ENCODE measurements at regions not wholly inside any gene's neighbourhood (a gene's known extent, or its start where the extent isn't known, plus 50 kb on each side); places are given as distances from the start of the nearest gene placed in this dataset.
A peak's percentile ranks its signal among the peaks of the same experiment; 100 is the strongest.
"Not testable (repeated sequence)": the region's sequence is repeated elsewhere in the genome, so short reads cannot be mapped to it uniquely, and the experiment has no call there.

DNA sequence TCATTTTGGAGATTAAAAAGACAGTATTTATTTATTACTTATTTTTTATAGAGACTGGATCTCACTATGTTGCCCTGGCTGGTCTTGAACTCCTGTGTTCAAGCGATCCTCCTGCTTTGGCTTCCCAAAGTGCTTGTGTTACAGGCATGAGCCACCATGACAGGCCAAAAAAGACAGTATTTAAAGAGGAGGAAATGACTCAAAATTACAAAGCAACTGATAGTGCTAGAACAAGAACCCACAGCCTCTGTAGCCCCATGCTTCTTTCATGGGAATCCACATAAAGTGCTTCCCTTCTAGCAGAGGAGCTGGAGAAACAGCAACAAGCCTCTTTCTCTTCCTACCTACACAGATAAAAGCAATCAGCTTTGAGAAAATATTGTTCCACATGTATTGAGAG lies 230.7 kb upstream of the PODXL start:
- intact Hi-C loops (cut with DNase I), result no loop called here
- no peak for ATAC-seq
- DNase-seq (ENCODE audit: missing footprints), result no peak

DNA sequence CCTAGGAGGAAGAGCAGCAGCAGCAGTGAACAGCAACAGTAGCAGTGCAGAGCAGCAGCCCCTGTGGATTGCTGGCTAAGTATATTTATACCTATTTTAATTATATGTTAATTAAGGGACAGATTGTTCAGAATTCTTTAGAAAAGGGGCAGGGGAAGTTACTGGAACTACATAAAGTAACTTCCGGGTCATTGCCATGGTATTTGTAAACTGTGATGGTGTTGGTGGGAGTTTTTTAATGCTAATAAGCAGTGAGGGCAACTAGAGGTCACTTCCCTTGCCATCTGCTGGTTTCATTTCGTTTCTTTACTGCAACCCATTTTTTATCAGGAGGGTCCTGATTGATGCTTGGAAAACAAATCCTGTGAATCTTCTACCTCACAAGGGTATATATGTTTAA lies 229.8 kb upstream of the PODXL start:
- DNase-seq (ENCODE audit: missing footprints) (no peak), ATAC-seq (no peak)
- intact Hi-C loops (cut with DNase I), result no loop called here

DNA sequence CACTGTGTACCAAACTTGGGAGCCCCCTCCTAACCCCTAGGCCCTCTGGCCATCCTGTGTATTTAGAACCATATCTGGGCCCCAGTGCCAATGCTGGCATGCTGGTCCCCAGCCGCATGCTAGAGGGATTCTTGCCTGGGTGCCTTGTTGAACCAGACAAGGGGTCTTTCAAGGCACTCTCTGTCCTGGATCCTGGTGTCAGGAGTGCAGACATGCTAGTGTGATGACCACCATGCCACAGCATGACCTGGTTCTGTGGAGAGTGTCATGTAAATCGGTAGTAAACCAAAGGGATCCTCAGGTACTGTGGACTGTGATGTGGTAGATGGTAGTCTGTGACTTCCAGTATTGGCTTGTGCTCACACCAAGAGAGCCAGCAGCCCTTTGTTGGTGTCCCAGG lies 222.2 kb upstream of the PODXL start:
- no peak for ATAC-seq
- intact Hi-C loops (cut with DNase I), result no loop called here
- DNase-seq (ENCODE audit: missing footprints), result no peak

DNA sequence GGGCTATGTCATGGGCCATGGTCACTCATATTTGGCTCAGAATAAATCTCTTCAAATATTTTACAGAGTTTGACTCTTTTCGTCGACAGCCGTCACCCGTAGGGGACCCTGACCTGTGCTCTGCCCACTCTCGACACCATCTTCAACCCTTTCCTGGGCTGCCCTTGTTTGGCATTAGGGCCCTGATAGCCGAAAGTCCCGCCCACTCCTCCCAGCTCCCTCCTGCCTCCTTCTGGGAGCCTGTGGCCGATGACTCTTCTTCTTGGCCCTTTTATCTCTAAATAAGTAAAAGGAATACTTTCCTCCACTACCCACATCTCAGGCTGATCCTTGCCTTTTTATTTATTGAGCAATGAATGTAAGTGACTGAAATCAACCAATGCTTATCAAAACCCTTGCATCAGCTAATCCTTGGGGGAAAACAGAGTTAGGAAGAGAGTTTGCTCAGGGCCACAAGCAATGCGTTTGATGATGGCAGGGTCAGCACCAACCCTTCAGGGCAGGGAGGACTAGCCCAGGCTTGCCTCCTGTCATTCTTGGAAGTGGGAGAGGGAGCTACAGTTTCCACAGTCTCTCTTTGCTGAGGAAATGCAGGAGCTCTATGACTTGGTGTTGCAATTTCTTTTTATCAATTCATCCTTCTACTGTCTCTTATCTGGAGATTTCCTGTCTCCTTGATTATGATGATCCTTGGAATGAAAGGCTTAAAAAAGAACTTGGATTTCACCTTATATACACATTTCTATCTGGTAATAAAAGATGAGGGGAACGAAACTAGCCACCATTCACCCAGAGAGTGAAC lies 218.2 kb upstream of the PODXL start:
- ATAC-seq (no peak), DNase-seq (ENCODE audit: missing footprints) (no peak)
- intact Hi-C loops (cut with DNase I), result no loop called here

DNA sequence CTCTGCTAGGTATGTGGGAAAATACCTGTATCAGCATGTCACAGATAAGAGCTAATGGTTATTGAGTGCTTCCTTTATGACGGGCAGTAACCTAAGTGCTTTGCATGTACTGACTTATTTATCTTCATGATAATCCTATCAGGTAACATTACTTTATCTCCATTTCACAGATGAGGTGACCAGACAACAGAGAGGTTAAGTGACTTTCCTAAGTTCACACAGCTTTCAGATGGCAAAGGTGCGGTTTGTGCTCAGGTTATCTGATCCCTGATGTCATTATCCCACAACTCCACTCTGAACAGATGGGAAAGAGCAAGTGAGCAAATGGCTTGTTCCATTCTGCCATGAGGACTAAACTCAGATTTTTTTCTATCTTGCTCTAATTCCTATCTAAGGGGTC lies 217.0 kb upstream of the PODXL start:
- intact Hi-C loops (cut with DNase I), result no loop called here
- ATAC-seq, result no peak
- no peak for DNase-seq (ENCODE audit: missing footprints)

DNA sequence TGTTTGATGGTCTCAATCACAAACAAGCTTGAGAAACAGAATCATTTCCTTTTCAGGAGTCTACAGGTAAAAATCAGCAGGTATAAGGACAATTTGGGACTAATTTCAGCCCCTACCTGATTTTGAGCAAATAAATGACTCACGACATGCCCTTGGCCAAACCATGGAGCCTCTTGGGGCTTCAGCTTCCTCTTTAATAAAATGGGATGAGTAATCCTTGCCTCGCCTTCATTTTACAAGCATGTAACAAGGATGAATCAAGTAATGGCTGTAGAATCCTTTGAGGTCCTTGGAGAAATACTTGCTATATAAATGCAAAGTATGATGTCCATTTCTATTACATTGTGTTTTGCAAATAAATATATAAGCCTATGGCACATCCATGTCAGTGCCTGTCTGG lies 212.8 kb upstream of the PODXL start:
- DNase-seq (ENCODE audit: missing footprints) (no peak), ATAC-seq (no peak)
- intact Hi-C loops (cut with DNase I), result no loop called here

DNA sequence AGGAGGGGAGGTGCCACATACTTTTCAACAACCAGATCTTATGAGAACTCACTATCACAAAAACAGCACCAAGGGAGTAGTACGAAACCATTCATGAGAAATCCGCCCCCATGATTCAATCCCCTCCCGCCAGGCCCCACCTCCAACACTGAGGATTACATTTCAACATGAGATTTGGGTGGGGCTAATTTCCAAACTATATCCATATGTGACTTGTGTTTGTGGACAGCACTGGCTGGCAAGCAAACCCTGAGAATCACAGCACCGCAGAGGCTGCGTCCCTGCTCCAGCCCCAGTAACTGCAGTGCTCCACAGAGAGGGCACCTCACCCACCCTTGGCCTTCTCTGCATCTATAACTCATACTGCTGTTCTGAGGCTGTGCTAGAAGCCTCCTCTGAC lies 211.2 kb upstream of the PODXL start:
- no peak for ATAC-seq

DNA sequence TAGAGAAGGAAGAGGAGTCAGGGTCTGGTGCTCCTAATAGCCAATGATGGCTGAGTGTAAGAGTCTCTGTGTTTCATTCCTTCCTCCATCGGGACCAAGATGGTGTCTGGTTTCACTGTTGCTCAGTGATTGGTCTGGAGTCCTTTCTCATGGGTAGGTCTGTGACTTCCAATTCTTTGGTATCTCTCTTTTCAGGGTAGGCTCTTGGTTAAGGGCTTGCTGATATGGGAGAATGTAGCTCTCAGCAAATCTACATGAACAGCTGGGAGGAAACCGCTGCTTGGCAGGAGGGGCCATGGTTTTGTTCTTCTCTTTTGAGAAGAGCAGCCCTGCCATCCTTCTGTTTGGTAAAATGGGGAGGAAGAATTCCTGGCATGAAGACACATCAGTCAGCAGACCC lies 209.1 kb upstream of the PODXL start:
- no peak for DNase-seq (ENCODE audit: missing footprints)
- ATAC-seq, result no peak
- intact Hi-C loops (cut with DNase I), result no loop called here

More for the DNA sequence above, 211.2 kb upstream of the PODXL start:
- DNase-seq (ENCODE audit: missing footprints), result no peak
- intact Hi-C loops (cut with DNase I), result no loop called here

DNA sequence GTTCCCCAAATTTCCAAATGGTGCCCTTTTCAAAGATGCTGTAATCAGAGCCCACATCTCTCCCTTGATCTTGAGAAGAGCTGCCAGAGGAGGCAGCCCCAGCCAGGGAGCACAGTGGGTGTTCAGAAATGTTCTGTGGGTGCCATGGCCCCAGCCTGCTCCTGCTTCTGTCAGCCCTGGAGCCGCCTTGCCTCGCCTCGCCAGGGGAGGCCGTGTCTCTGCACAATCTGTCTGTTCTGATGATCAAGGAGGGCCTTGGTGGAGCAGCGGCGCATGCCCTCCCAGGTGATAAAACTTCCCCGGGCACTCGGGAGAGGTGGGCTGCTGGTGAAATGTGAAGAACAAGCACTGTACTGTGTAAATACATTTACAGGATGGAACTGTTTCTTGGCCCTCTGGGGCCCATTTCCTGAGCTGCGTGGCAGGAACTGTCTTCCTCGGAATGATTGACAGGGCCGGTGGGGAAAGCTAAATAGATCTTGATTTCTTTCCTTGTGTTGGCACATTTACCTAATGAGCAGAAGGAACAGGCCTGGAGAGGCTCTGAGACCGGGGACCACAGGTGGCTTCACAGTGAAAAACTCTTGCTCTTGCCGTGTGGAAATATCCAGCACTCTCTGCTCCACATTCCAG lies 207.8 kb upstream of the PODXL start:
- DNase-seq (ENCODE audit: missing footprints) (no peak), ATAC-seq (no peak)
- intact Hi-C loops (cut with DNase I), result no loop called here

DNA sequence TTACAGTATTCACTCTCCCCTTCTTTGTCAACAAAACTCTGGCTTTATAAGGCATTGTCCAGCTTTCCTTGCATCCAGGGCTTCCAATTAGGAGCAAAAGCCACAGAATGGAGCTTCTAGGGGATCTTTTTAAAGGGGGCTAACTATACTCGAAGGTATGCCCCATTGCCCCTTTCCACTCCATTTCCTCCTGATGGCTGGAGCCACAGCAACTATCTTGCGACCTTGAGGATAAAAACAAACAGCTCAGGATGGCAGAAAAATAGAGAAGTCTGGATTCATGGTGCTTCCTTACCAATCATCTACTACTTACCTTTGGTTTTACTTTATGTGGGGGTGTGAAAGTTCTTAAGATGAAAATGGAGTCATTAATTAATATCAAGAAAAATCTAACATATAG lies 206.3 kb upstream of the PODXL start:
- DNase-seq (ENCODE audit: missing footprints) (no peak), ATAC-seq (no peak)
- intact Hi-C loops (cut with DNase I), result no loop called here

DNA sequence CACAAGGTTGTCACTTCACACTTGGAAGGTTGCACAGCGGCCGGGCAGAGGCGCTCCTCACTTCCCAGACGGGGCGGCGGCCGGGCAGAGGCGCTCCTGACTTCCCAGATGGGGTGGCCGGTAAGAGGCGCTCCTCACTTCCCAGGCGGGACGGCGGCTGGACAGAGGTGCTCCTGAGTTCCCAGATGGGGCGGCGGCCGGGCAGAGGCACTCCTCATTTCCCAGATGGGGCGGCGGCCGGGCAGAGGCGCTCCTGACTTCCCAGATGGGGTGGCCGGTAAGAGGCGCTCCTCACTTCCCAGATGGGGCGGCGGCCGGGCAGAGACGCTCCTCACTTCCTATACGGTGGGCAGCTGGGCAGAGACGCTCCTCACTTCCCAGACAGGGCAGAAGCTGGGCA lies 199.4 kb upstream of the PODXL start:
- intact Hi-C loops (cut with DNase I); DNase-seq (ENCODE audit: missing footprints); ATAC-seq: not testable (repeated sequence)

DNA sequence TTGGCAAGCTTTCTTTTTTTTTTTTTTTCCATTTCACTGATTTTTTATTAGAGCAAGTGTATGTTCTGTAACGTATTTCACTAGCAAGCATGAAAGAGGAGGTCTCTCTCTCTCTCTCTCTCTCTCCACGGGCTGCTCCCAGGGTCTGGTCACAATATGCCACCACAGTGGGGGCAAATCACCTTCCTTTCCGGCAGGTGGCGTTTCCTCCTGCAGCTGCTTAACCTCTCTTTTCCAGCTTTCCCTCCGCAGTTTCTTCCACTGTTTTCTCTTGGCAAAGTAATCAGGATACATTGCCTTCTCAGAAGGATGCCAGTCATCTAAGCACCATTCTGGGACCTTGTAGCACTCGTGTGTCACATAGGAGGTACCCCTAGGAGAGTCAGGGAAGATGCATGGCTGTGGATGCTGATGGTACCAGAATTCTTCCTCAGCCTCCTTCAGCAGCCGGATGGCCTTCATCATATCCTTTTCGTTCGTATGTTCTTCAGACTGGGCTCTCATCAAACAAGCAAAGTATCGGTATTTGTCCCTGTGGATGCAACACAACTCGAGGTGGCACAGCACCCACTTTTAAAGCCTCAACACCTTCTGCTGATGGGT lies 197.3 kb upstream of the PODXL start:
- intact Hi-C loops (cut with DNase I), result no loop called here
- DNase-seq (ENCODE audit: missing footprints) (no peak), ATAC-seq (no peak)

DNA sequence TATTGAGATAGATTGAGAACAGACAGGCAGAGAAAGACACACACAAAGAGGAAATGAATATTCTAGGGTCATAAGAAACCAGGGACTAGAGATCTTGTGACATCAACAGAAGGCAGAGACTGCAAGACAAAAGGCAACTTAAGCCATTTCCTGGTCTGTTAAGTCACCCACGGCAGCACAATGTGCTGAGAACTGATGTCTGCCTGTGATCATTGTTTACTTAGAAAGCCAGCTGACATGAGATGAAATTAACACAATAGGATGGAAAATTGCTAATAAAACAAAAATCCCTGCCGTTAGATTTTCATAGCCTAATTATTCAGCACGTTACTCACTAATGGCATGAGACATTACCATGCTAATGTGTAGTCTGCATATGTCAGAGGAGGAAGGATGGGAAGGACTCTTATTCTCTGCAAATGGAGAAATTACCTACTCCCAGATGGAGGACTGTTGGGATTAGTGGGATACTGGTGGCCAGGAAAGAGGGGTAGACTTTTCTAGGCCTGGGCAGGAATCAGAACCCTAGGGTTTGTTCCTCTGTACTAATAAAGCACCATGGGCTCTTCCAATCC lies 191.3 kb upstream of the PODXL start:
- intact Hi-C loops (cut with DNase I), result no loop called here
- DNase-seq (ENCODE audit: missing footprints) (no peak), ATAC-seq (no peak)

DNA sequence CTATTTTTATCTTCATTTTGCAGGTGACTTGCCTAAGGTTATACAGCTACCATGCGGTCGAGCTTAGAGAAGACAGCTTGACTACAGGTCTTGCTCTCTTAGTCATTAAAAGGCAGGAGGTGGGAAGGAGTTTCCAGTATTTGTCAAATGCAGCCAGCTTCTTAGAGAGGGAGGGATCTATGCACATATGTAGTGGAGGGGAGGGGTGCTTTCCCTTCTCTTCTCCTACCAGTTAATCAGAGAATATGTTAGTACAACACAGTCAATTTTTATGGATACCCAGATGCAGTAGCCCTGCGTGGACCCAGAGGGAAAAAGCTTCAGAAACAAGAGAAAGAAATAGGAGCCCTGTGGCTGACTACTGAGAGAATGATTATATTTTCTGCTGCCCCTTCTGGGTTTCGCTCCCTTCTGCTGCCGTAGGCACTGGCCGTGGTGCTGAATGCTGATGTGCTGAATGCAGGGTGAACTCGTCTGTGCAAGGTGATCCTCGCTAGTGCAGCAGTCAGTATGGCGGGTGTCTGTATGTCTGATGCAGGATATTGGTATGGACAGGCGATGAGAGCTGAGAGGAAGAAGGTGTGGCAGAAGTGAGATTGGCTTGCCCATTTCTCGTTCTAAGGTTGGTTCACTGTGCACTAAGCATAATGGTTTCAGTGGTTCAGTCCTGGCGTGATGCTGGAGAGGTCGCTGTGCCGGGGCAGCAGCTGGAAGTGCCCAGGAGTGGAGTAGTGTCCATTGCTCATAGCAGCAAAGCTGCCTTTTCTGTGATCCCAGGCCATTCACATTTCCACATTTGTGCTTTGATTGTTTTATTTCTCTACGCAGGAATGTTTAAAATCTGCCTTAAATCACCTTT lies 189.2 kb upstream of the PODXL start:
- intact Hi-C loops (cut with DNase I), result no loop called here
- peak; percentile 26 for ATAC-seq
- no peak for DNase-seq (ENCODE audit: missing footprints)

DNA sequence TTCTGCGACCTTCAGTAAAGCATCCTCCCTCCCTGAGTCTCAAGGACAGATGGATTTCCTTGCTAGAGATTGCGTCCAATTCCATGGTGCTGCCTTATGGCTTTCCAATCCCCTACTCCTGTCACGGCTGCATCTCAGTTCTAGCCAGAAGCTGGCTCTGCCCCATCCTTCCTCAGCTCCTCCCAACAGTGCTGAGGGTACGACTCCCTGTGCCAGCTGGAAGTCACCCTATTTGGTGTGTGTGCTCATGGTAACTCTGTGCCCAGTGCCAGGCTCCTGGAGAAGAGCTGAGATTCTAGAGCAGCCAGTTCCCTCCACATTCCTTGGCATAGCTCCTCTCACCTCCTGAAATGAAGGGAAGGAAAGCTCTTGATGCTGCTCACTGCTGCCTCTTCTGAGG lies 185.0 kb upstream of the PODXL start:
- DNase-seq (ENCODE audit: missing footprints) (no peak), ATAC-seq (no peak)
- intact Hi-C loops (cut with DNase I), result no loop called here

DNA sequence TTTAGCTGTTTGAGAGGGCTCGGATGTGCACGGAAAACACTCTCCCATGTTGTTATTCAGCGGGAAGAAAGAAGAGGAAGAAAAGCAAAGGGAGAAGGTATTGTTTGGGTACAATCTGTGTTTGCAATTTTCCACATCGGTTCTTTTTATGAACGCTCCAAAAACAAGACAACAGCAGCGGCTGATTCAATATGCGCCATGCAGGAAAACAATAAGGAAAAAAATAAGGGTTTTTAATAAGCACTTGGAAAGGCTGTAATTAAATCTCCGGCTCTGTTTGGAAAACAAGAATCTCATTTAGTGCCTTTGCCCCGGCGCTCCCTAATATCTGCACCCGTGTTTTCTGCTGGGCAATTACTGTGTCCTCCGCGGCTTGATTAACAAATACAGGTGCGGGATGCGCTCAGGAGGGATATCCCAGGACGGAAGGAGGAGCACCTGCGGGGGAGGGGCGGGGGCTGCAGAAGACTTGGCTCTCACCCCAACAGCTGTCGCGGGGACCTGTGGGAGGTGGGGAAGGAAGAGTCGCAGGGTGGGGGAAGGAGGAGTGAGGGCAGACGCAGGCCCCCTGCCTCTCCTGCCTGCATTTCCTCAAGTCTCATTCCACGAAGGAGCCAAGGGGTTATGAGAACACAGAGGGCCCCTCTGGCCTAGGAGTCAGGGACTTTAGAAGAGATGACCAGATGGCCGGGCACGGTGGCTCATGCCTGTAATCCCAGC lies 181.5 kb upstream of the PODXL start:
- no peak for ATAC-seq

DNA sequence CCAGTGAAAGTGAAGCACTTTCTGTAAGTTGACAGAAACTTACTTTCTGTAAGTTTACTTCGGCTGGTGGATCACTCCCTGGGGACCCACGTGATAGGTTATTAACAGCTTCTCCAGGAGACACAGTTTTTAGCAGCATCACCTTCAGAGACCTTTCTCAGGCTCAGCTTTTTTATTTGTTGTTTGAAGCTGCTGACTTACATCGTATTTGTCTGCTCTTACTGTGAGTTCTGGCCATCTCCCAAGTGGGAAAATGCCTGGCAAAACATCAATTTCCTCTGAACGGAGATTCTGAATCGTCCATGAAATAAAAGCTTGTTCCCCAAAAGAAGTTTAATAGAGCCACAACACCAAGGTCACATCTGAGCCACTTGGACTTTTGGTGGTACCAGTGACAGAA lies 178.7 kb upstream of the PODXL start:
- no peak for ATAC-seq
- intact Hi-C loops (cut with DNase I), result no loop called here
- no peak for DNase-seq (ENCODE audit: missing footprints)

More for the DNA sequence above, 181.5 kb upstream of the PODXL start:
- DNase-seq (ENCODE audit: missing footprints), result no peak
- intact Hi-C loops (cut with DNase I), result no loop called here

DNA sequence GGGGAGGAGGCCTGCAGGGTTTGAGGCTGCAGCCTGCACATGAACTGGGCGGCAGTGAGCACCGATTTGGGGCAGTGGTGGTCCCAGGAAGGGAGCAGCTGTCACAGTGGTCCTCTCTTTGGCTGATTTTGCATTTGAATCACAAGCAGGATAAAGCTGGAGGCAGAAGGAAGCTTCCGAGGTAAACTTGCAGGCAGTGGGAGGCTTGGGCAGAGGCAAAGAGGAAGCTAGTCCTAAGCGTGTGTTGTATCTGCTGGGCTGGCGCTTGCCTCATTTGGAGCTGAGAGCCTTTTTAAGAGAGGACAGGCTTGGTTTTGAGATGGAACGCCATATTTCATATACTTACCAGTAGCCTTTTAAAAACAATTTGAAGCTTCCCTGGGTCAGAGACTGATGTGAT lies 177.2 kb upstream of the PODXL start:
- DNase-seq (ENCODE audit: missing footprints) (no peak), ATAC-seq (no peak)
- intact Hi-C loops (cut with DNase I), result no loop called here

DNA sequence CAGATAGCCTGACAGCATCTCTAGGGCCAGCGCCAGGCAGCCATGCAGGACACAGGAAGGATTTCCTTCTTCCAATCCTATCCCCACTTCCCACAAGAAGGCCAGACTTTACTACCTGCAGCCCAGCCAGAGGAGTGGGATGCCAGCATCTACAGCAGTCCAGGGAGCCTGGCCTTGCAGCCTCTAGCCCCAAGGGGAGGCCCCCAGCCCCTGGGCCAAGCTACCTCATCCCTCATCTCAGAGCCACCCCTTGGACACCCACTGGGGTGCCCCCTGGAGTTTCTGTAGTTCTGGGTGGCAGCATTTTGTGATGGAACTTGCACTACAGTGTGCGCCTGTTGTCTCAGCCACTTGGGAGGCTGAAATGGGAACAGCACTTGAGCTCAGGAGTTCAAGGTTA lies 170.8 kb upstream of the PODXL start:
- intact Hi-C loops (cut with DNase I), result no loop called here
- DNase-seq (ENCODE audit: missing footprints), result no peak
- ATAC-seq, result no peak

All from Right ventricle myocardium inferior (tissue), 1 donor.